HG03457 (cell line): ENCODE measurements at regions not wholly inside any gene's neighbourhood (a gene's known extent, or its start where the extent isn't known, plus 50 kb on each side); places are given as distances from the start of the nearest gene placed in this dataset.

Experiments used
- ATAC-seq: cut with Tn5 transposase; IDR thresholded peaks from one replicate; pipeline ENCODE4 v1.9.1; 2021; ENCODE audit warnings: moderate number of reproducible peaks; ENCODE audit not compliant: unreplicated experiment

DNA sequence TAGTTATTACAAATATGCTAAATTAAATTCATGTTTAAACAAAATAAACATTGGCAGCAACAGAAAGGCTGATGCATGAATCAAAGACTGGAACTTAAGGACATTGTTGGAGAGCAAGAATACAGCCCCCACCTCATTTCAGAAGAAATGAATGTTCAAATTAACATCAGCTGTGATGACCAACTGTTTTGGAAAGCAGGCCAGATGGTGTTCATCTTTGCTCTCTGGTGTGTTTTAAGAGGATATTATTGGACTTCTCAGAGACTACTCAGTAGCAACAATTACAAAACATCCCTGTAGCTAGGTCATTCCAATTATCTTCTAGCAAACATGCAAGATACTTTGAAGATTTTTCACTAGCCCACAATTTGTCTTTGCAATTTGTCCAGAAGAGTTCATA lies 118.6 kb upstream of the DOK5 start:
- no peak for ATAC-seq

DNA sequence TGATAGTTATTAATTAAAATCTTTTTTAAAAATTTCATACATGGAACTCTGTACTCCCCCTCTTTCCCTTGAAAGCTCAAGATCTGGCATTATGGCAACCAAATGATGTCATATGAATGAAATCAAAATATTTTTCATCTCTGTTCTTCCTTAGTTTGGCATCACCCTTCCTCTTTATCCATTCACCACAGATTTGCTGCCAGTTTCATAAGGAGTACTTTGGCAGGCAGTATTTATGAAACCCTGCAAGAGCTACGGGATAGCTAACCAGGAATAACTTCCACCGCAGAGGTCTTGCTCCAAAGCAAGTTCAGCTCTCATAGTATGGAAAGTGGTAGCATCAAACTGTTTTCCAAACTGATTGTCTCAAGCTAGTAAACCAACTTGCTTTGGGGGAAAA lies 113.9 kb upstream of the DOK5 start:
- ATAC-seq: no peak

DNA sequence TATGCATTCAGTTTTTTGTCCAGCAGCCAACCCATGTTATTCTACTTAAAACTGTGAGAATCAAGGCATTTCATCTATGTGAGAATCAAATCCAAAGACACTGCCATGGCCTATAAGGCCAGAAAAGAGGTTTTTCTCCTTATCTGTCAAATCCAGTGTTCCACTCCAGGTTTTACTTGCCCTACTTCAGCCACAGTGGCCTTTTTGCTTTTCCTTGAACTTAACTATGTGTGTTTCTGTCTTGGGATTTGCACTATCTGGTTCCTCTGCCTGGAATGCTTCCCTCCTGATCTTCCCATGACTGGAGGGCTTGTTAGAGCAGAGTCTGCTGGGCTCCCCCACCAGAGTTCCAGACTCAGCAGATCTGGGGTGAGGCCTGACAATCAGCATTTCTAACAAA lies 113.1 kb upstream of the DOK5 start:
- ATAC-seq: no peak

DNA sequence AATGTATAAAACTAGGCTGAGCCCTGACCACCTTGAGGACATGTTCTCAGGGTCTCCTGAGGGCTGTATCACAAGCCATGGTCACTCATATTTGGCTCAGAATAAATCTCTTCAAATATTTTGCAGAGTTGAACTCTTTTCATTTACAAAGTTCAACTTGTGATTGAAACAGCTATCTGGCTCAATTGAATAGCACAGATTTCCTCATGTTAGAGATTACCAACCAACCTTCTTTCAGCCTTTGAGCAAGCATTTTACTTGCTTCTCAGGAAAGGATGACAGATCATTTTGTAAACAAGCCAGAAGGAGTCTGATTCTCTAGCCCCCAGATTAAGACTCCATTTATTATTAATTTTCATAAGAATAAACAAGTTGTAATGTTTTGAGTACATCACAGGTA lies 111.0 kb upstream of the DOK5 start:
- no peak for ATAC-seq

DNA sequence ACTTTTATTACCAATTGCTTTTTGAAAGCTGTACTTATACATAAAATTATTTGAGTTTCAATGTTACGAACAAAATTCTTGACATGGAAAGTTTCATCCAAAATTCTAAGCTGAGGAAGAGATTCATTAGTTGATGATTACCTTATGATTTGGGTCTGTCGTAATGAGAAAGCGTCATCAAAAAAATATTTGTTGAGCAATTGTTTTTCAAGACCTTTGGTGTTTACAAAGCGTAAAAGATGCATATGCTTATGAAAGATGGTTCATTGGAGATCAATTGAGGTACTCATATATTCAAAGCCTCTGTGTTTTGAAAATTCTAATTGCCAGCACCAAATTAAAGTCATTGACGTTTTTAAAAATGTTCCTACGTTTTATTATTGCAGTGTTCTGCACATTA lies 110.5 kb upstream of the DOK5 start:
- ATAC-seq: no peak

DNA sequence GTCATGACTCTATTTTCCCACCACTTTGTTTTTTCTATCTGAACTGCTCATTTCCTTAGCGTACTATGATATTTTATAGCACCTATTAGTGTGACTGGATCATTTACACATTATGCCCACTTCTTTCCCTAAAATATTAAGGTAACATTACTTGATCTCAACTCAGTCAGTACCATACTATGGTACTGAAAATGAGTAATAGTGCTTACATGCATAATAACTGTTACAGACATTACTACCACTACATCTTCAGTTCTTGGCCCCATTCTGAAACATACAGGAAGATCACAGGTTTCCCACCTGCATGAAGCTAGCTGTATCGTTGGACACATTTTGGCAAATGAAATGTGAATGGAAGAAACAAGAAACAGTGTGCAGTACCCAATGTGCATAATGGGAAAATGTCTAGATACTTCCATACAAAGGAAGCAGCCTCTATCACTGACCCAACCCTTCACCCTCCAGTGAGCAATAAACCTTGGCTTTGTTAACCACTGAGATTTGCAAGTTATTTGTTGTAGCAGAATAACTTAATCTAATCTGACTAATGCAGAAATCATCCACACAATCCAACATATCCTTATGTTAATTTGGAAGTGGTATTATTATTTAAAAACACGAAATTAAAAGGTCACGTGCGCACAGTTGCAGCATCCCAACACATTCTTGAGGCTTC lies 108.6 kb upstream of the DOK5 start:
- ATAC-seq: no peak

DNA sequence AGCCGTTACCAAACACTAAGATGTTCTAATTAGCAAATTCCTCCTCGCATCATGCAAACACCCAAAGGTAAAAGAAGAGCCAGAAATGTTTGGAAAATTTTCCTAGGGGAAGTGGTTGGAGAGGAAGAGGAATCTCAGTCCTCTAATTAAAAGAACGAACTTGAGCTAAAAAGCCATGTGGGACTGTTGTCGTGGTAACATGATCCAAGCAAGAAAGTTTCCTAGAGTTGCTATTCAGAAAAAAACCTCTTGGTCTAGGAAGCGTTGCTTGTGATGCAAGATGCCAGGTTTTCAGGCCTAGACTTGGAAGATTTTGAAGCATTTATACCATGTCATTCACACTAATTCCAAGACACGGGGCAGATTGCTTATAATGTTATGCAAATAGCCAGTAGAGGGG lies 106.8 kb upstream of the DOK5 start:
- ATAC-seq: no peak

DNA sequence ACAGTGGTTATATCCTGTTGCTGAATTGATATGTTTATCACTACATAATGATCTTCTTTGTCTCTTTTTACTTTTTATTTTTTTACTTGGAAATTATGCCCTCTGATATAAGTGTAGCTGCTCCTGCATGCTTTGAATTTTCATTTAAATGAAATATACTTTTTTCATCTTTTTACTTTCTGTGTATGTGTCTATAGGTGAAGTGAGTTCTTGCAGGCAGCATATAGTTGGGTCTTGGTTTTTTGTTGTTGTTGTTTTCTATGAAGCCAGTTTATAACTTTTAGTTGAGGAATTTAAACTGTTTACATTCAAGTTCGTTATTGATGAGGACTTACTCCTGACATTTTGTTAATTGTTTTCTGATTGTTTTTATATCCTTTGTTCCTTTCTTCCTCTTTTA lies 103.1 kb upstream of the DOK5 start:
- ATAC-seq: no peak

DNA sequence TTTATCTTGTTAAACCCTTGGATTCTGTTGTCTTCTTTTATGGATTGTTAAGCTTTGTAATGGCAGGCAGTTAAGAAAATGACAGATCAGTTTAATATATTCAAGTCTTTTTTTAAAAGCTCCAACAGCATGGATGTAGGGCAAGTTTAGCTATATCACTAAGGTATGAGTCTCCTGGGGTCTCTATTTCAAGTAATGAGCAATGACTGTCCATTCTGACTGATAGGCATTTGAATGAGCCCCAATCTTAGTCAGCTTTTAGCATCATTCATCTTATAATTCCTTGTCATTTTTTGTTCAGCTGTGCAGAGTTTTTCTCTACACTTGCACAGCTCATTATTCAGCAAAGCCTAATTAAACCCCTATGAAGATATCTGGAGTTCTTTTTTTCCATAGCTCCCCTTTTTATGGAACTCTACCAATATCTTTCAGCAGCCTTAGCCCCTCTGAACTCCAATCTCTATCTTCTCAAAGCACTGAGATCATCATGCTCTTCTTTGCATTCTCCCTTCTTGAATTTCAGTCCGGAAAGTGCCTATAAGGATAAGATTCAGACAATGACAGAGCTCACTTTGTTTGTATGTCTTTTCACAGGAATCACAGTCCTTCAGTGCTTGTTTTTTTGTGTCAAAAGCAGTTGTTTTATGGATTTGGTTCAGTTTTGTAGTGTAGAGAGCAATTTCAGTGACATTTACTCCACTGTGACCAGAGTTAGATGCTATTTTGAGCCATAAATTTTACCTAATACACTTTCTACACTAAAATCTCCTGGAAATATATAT lies 97.2 kb upstream of the DOK5 start:
- ATAC-seq: no peak

DNA sequence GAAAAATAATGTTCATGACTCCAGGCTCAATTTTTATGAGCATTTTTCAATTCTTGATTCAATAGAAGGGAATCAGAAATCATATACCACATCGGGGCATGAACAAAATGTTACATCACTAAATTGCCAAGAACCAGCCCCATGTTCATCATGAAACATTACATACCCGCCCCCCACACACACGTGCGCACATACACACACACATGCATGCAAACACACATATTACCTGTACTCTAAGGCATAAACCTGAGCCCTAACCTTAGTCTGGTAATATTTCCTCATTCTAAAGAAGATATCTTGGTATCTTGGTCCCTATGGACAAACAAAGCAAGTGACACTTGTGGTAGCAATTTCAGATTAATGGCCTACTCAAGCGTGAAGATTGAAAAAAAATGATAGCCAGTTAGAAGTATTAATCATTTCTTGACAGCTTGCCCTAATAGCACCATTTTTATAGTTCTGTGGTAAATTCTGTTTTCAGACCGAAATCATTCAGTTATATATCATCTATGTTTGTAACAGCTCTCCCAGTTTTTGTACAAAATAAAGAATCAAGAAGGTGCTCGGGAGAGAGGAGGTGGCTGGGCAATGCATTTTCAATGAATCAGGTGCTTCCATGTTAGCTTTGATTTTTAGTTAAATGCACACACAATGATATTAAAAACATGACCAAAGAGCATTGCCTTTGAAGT lies 95.4 kb upstream of the DOK5 start:
- no peak for ATAC-seq

DNA sequence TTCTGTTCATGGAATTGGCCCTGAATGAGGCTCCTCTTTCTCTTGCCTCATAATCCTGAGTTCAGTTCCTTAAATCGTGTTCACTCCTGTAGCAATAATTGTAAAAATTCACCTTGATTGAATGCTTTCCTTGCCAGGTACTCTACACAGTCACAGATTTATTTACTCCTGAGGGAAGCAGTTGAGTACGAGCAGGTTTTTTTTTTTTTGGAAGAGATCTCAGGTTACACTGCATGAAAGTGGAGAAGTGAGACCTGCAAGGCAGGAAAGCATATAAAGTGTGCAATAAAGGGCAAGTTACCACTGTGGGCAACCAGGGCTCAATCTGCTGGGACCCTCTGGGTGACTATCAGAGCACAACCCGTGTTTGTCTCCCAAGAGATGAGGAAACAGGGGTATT lies 93.0 kb upstream of the DOK5 start:
- ATAC-seq: no peak

DNA sequence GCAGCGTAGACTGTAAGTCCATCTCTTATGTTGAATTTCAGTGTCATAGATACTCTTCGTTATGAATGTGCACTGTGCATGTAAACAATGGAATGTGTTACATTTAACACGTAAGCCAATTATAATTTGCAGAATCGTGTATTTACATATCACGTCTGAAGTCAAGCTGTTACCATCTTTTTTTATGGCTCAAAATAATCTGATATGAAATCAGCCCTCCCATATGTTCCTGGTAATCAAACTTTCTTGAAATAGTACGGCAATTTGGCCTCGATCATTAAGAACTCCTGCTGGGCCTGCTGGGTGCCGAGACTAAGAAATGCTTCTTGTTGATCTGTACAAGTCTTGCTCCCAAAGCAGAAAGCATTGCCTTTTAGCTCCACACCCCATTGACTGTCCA lies 89.6 kb upstream of the DOK5 start:
- no peak for ATAC-seq

DNA sequence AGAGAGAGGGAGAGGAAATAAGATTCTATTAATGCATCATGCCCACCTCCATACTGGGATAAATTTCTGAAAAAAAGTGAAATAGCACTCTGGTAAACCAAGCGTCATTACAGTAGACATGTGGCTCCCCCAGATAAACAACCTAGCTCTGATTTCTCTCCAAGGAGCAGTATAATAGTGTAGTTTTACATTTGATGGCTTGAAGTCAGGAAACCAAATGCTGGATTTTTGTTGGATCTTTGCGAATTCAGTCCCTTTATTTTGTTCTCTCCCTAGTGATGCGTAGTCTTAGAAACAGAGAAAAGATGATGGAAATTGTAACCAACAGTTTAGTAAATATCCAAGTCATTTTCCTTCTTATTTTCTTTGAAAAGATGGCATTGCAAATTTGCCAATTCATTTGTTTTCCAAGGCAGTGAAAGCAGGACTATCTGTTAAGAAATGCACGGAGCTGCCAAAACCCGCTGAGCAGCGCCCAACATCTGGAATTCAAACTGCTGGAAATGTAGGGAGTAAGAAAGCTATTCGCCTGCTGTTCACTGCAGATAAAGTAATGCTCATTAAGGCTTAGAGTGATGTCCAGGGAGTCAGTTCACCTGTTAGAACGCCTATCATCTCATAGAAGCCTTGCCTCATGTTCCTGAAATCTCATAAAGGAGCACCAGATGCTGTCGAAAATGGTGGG lies 85.7 kb upstream of the DOK5 start:
- ATAC-seq: no peak

DNA sequence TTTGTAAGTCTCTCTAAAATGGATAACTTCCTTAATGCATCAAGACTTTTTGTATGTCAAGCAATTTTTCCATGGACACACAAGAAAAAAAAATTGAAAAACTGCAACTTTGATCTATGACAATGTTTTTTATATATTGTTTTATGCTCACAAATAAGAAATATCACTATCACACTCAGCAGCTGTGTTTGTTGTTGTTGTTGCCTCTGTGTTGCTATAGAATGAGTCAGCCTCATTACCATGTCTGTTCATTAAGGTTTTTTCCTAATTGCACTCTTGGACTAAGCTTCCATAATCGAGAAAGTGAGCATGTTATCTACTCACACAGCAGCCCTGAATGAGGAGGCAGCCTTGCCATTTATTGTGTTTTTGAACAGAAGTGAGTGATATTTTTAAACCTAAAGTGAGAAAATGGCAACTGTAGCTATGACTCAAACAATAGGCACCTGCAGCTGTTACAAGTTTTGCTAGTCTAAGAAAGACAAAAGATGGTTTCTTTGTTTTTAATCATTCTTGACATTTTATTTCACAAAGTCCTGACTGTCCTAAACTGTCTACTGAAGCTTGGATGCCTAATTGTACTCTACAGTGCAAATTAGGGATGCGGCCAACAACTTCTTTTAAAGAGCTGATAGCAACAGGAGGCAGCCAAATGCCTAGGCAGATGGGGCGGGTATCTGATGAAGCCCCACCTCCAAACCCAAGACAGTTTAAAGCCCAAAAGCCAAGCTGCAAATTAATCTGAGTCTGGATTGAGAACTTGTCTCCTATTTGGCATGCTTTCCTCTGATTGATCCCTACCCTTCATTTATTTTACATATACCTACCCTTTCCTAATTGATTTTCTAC lies 77.9 kb upstream of the DOK5 start:
- ATAC-seq: no peak

DNA sequence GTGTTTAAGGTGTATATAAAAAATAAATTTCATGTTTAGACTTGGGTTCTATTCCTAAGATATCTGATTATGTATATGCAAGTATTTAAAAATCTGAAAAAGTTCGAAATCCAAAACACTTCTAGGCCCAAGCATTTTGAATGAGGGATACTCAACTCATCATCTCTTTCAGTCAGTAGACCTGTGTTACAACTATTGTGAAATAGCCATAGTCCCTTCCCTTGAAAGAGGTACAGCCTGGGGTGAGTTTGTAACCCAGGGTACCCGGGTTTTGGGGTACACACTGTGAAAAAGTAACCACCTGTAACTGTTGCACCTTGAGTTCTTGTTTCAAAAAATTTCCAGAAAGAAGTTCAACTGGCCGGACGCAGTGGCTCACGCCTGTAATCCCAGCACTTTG lies 76.6 kb upstream of the DOK5 start:
- no peak for ATAC-seq

DNA sequence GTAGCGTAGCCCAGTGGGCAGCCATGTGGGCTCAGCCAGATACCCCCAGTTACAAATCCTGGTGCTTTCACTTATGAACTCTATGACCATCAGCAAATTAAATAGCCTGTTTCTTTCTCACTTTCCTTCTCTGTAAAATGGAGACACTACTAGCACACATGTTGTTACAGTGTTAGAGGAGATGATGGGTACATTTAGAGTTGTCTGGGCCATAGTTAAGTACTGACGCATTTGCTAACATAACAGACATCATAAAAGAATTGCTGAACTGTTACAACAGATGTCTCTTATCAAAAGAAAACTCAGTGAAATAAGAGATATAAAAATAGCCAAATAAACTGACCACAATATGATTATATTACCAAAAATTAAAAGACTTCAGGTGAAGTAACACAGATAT lies 69.9 kb upstream of the DOK5 start:
- no peak for ATAC-seq

DNA sequence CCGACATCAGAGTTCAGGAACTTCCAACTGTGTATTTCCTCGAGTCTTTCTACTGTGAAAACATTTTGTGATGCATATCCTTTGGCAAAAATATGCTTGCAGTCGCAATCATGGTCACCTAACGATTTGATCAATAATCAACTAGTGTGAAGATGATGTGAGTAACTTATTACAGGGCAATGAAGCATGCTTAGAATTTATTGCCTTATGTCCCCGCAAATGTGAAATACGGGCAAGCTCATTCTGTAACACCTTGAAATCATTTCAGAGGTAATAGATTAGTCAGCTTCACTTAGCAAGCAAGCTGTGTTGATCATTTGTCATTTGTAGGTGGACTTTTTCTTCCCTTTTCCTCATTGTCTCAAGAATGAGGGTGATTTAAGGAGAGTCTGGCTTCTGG lies 67.9 kb upstream of the DOK5 start:
- ATAC-seq: no peak

DNA sequence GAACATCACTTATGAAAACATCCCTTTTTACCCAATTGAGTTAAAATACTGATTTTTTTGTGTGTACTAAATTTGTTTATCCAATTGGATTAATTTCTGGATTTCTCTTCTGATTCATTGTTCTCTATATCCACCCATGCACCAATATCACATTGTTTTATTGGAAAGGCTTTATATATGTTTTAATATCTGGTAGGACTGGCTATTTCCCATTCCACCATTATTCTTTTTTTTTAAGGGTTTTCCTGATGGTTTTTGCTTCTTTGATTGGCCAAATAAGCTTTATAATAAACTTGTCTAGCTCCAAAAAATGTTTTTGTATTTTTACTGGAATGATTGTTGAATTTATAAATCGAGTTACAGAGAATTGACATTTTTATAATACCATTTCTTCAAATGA lies 59.4 kb upstream of the DOK5 start:
- ATAC-seq: no peak

DNA sequence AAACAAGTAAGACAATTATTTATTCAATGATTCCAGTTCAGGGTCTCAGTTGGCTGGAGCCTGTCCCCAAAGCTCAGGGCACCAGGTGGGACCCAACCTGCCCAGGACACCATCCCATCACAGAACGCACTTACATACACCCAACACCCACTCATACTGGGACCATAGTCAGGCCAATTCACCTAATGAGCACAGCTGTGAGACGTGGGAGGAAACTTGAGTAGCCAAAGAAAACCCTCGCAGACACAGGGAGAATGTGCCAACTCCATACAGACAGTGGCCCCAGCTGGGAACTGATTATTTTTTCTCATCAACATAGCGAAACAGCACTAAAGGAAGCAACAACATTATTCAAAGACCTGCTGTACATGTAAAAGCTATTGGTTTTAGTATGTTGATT lies 58.6 kb upstream of the DOK5 start:
- no peak for ATAC-seq

DNA sequence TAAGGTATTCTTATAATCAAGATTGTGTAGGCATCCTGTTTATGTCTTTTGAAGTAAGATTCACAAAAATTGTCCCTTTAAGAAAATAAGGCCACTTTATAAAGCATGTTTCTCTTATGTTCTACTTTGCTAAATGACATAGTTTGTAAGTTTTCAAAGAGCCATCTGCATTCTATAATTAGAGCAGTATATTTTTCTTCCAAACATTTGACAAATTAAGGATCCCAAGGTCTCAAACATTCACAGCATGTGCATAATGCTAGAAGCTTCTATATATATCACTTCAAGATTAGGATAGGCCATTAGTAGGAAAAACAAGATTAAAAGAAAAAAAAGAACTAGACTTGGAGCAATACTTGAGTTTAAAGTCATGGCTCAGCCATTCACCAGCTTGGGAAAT lies 55.9 kb upstream of the DOK5 start:
- no peak for ATAC-seq
